GM23248 (cell line): ENCODE measurements at regions not wholly inside any gene's neighbourhood (a gene's known extent, or its start where the extent isn't known, plus 50 kb on each side); places are given as distances from the start of the nearest gene placed in this dataset.

Experiments
- EZH2 ChIP-seq: fragments of 200-600 bp; sonication (generic); IDR thresholded peaks from 2 replicates; pipeline ENCODE4 v1.6.1; 2018; ENCODE audit warnings: antibody characterized with exemption, mild to moderate bottlenecking; ENCODE audit not compliant: insufficient read depth, poor library complexity, severe bottlenecking
- EZH2phosphoT487 ChIP-seq: fragments of 200-600 bp; sonication (generic); IDR thresholded peaks from 2 replicates; pipeline ENCODE4 v1.6.1; 2018; ENCODE audit warnings: antibody characterized with exemption, moderate library complexity, mild to moderate bottlenecking, low read depth; ENCODE audit not compliant: insufficient read depth

DNA sequence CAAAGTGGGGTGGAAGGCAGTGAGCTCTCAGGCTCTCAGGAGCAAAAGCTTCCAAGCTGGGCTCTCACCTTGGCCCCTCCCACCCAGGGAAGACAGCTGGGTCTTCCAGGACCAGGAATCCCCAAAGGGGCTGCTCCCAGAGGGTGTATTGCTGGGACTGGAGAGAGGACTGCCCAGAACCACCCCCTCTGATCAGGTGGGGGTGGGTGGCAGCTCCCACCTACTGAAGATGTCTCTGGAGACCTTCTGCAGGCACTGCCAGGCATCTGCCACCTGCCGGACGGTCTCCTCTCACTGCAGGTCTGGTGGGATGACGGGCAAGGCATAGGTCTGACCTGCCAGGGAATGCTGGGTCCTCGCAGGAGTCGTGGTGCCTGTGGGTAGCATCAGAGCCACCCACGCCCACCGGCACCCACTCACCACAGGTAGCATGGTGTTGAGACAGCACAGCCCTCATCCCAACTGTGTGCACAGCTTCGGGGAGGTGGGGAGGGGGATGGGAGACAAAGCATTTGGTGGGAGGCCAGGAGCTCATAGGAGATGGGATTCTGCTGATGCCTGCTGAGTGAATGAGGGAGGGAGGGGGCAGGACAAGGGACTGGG, 103.2 kb downstream of the SINHCAF start:
- TF ChIP-seq EZH2 (no peak), EZH2phosphoT487 (no peak)
